ENCODE measurements at regions not wholly inside any gene's neighbourhood (a gene's known extent, or its start where the extent isn't known, plus 50 kb on each side); places are given as distances from the start of the nearest gene placed in this dataset.

DNA sequence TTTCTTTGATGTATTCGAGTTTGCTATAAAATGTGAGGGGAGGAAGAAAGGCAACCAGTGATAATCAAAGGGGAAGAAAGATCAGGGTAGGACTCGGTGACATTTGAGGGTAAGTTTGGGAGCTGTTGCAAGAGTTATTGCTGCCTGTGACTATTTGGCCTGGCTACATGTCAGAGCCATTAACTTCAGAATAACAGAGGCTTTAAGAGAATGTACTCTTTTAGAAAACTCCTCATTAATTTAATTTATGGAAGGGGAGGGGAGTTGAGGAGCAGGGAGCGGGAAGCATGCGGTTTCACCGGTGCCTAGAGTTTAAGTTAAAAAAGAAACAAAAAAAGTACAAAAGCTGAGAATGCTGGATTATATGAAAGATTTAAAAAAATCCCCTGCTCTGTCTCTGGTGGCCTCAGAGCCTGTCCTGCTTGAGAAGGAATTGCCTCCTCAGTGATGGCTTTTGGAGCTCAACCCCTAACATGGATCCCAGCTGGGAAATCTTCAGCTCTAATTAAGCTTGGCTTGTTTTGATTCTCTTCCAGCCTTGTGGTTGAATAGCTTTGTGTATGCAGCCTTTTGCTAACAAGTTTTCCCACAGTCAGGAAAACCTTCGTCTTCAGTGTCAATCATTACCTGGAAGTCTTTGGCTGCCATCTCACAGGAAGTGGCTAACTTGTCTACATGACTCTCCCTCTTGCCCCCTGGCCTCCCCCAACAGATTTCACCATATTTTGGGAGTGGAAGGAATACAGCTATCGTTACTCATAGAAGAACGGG is 238.2 kb downstream of the SOX4 start:
- TF ChIP-seq, protein P1, sequence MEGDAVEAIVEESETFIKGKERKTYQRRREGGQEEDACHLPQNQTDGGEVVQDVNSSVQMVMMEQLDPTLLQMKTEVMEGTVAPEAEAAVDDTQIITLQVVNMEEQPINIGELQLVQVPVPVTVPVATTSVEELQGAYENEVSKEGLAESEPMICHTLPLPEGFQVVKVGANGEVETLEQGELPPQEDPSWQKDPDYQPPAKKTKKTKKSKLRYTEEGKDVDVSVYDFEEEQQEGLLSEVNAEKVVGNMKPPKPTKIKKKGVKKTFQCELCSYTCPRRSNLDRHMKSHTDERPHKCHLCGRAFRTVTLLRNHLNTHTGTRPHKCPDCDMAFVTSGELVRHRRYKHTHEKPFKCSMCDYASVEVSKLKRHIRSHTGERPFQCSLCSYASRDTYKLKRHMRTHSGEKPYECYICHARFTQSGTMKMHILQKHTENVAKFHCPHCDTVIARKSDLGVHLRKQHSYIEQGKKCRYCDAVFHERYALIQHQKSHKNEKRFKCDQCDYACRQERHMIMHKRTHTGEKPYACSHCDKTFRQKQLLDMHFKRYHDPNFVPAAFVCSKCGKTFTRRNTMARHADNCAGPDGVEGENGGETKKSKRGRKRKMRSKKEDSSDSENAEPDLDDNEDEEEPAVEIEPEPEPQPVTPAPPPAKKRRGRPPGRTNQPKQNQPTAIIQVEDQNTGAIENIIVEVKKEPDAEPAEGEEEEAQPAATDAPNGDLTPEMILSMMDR (IDR thresholded peaks at IDR 0.05; ENCODE audit: low read length): no peak
- TF ChIP-seq EZH2 (optimal IDR thresholded peaks at IDR 0.05; ENCODE audit: low read depth, low read length): no peak

Measured in MM.1S (cell line).